Nucleus accumbens (tissue), 56 donors: ENCODE measurements at regions not wholly inside any gene's neighbourhood (a gene's known extent, or its start where the extent isn't known, plus 50 kb on each side); places are given as distances from the start of the nearest gene placed in this dataset.
A peak's percentile ranks its signal among the peaks of the same experiment; 100 is the strongest.

Source experiments
- DNase-seq, 56 donors: peaks; one replicate each; lab custom pipeline; 2025; lab: John Stamatoyannopoulos, UW

DNA sequence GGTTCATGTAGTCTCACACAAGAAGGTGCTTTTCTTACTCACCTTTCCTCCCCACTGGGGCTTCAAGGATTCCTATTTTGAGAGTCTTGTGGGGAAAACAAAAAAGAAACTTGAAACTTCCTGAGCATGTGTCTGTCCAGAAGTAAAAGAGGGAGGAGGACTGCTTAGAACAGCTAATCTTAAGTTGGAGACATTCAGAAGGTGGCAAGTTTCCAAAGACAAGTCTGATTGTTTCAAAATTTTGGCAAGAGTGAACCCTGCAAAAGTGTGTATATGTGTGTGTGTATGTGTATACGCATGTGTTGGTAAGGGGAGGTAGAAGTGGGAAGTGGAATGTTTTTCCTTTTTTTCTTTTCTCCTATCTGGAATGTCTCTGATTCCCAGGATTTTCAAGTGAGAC, 189.0 kb upstream of the FRMPD4 start:
- no peak for DNase-seq

DNA sequence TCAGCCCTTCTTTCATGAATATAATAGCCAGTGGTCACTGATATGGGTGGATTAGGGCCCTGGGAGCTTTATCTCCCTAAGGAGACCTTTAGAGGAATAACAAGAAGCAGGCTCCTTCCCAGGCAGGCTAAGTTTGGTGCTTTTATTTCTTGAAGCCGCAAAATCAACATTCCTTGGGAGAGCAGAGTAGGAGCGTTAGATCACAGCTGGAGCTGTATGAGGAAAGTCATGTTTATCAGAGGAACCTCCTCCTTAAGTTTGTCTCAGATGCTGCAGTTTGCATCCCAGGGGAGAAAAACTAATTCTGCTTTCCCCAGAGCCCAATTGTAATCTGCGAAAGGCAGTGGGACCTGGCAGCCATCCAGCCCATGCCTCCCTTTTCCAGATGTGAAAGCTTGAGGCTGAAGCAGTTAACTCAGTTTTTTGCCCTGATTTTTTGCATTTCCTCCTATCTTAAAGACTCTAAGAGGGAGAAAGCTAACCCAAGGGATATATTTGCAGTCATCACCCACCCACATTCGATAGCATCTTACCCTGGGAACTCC, 186.0 kb upstream of the FRMPD4 start:
- DNase-seq = no peak

DNA sequence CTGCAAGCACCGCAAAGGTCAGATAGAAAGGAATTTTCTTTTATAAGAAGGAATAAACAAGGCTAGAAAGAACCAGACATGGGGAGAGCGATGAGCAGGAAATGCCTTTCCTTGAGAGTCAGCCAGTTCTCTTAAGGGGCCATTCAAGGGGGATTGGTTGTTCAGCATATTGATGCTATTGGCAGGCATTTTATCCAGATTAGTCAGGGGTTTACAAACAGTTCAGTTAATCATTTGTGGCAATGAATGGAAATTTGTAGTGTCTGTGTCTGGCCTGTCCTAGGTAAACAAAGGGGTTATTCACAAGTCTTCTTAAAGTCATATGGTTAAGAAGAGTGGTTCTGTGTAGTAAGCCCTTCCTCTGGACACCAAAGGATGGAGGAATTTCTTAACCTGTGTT, 184.7 kb upstream of the FRMPD4 start:
- no peak for DNase-seq

DNA sequence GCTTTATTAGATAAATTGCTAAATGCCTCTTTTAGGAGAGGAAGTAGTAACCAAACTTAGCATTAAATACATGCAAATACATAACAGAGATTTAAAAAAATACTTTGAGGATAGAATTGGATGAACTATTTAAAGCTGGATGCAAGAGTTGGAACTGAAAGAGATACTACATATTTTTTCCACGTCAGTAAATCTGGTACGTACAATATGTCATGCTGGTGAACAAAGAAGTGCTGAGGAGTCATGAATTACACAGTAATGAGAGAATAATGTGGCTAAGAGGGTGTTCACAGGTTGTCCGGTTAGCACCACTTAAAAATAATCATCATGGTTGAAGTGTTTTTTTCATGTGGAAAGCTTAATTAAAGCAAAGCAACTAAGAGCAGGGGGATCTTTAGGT, 184.1 kb upstream of the FRMPD4 start:
- no peak for DNase-seq

- no peak for DNase-seq
These were observed 178.2 kb upstream of the FRMPD4 start for GRCh38 chrX:11960031-11960430.

DNA sequence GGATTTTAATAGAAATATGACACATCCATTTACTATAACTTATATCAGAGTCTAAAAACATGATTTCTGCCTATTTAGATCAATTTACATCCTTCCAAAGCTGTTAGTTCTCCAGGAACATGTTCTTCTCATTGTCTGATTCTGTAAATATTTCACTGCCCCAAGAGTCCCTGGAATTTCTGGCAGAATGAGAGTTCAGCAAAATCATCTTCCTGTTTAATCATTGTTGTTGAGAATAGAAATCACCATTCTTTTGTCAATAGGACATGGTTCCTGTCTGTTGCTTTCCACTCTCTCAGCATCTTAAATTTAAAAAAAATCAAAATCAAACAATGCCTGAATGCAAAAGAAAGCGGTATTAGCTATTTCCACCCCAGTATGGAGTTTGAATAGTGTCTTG, 172.8 kb upstream of the FRMPD4 start:
- no peak for DNase-seq

DNA sequence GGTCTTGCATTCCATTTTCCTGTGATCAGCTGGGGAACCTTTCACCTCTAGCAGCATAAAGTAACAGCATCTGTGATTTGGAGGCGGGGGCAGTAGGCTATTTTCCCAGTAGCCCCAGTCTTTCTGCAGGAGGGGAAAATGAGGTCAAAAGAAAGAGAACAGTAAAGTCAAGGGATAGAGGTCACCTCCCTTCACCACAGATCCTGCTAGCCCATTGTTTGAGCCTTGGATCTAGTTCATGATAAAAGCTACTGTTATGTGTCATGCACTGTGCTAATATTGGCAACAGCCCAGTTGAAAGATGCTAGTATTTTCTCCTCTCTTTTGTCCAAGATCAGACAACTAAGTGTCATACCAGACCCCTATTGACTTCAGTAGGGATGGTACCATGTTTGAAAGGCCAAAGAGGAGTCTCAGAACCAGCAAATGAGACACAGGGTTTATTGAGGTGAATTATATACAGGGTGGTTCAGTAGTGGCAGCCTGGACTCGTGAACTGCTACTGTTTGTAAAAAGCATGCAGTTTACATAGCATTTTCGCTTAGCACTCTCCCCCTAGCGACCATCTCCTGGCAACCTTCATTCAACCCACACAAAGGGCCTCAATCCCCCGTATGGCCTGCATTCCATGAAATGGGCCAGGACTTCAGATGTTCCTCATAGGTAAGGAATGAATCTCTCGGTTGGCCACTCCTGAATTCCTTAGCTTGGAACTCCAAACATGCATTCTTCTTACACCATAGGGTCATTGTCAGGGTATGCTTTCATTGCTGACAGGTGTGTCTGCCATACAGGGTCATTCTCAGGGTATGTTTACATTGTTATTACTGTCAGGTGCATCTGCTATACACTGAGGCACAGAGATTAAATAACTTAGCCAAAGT, 170.0 kb upstream of the FRMPD4 start:
- DNase-seq = no peak

GRCh38 chrX:11968991-11969390, 169.3 kb upstream of the FRMPD4 start:
- no peak for DNase-seq

DNA sequence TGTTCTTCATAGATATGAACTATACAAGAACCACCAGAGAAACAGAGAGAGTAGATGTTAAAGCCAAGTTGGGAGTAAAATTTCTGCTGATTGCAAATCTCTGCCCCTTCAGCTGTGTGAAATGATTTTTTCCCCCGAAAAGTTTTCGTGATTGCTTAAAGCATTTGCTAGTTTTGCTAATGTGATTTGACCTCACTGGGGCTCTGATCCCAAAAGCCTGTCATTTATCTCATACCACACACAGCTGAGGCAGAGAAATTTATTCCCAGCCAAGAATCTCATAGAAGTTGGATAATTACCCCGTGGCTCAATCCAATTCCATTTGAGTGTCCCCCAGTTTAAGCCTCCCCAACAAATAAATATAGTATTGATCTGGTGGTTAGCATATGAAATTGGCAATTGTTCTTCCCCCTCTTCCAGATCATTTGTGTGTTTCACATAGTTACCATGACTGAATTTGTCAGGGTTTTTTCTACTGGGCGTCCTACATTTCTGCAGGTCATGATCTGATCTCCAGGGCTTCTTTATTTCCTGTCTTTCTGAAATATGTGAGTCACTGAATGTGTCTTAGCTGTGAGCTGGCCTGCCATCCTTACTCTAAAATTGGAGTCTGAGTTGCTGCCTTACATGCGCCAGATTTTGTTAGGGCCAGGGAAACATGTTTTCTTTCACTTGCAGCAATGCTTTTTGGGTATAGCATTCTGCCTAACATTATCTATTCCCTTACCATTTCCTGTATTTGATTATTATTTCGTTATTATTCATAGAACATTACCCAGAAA, 167.5 kb upstream of the FRMPD4 start:
- no peak for DNase-seq

GRCh38 chrX:11976663-11977062, 161.6 kb upstream of the FRMPD4 start:
- DNase-seq = no peak

GRCh38 chrX:11992271-11992670, 146.0 kb upstream of the FRMPD4 start:
- DNase-seq = no peak

DNA sequence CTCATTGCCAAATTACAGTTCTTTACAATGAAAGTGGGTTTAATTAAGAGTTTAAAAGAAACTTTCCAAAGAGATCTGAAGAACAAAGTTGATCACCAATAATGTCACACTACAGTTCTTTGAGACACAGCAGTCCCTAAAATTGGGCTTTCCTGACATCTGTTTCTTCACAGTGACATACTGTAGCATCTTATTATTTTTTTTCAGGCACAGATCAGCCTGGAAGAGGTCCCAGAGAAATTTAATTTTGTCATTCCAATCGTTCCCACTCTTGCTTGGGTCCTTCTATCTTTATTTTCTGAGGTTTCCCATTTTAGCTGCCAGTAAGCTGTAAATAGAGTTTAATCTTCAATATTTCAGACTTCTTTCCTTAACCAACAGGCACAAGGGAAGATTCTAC, 143.1 kb upstream of the FRMPD4 start:
- DNase-seq = no peak

DNA sequence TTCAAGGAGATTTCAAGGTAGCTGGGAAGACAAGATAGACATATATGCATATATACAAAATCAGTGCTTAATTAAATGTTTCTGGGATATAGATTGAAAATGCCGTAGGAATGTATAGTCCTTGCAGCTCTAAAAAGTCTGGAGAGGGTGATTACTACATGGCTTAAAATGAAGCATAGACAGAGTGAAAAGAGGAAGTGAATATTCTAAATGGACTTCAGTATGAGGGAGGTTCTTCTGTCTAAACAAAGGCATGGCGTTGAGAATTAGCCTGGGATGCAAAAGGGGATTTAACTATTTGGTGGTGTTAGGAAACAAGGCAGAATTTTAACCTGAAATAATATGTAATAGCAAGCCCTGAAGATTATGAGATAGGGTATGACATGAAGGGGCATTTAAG, 141.5 kb upstream of the FRMPD4 start:
- DNase-seq = no peak

GRCh38 chrX:11998944-11999343, 139.3 kb upstream of the FRMPD4 start:
- DNase-seq = no peak

GRCh38 chrX:12002876-12003275, 135.4 kb upstream of the FRMPD4 start:
- peak in 1 of 56 donors; percentile 0 for DNase-seq

GRCh38 chrX:12007881-12008280, 130.4 kb upstream of the FRMPD4 start:
- no peak for DNase-seq

DNA sequence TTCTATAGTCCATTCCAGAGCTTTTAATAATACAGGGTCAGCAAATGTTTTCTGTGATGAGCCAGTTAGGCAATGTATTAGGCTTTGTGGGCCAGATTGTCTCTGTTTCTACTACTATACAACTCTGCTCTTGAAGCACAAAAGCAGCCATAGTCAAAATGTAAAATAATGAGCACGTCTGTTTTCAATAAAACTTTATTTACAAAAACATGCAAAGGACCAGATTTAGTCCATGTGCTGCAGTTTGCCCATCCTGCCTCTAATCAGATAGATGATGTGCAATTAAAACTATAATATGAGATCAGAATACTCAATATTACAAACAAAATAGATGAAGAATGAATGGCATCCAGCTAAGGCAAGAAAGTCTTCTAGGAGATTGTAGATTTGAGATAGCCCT, 127.8 kb upstream of the FRMPD4 start:
- DNase-seq = no peak

GRCh38 chrX:12011075-12011474, 127.2 kb upstream of the FRMPD4 start:
- DNase-seq = no peak

DNA sequence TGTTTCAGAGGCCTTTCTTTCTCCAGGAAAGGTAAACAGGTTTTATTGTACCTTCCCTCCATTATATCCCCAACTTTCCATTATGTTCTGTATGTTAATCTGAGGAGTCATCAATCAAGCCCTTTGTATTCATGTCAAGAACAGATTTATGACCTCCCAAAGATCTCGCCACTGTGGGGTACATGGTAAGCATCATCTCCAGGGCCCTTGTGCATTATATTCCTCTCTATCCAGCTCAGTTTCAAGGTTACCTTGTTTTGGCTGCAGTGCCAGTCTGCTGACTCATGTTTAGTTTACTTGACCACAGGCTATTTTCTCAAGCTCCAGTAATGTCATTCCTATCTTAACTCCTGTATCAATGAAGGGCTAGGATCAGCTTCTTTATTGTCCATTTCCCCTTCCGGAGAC, 125.1 kb upstream of the FRMPD4 start:
- DNase-seq = no peak

DNA sequence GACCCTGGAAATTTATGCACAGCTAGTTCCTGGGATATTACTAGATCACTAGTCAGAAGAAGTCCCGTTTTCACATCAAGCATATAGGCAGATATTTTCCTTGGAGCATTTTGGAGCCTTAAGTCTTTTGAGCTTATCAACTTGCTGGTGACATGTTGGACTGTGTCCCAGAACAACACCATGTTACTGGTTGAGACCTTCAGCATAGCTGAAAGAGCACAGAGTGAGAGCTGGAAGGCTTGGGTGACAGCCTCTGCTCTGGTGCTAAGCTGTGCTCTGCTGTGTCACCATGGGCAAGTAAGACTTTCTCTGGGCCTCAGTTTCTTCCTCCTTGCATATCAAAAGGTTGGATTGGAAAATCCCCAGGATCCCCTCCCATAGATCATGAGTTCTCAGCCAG, 116.6 kb upstream of the FRMPD4 start:
- DNase-seq = no peak

DNA sequence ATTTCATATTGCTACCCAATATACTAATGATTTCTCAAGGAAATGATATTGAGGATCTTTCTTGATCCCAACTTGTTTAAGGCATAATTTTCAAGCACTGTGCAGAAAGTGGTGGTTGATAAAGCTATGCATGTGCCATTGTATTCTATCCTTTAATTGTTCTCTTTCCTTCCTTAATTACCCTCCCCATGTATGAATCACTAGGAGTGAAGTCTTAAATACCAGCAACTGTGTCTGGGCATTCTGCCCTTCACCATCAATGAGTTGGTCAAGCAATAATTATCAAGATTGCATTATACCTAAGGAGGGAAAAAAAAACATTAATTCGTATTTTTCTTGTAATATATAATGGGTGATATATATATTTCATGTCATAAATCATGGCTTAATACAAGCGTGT, 111.8 kb upstream of the FRMPD4 start:
- no peak for DNase-seq

GRCh38 chrX:12032082-12032481, 106.2 kb upstream of the FRMPD4 start:
- DNase-seq = no peak
